HTR-8/SVneo (cell line): ENCODE measurements at regions not wholly inside any gene's neighbourhood (a gene's known extent, or its start where the extent isn't known, plus 50 kb on each side); places are given as distances from the start of the nearest gene placed in this dataset.
"Not testable (repeated sequence)": the region's sequence is repeated elsewhere in the genome, so short reads cannot be mapped to it uniquely, and the experiment has no call there.

Experiments used
- DNase-seq: peaks from one replicate; pipeline ENCODE4 v3.0.0; 2011; ENCODE audit warnings: low spot score, mixed read lengths; ENCODE audit not compliant: insufficient read length
- FAIRE-seq: peaks from 2 replicates; lab custom pipeline; 2011; peaks lifted over from hg19 to GRCh38; lab: Jason Lieb, UNC

DNA sequence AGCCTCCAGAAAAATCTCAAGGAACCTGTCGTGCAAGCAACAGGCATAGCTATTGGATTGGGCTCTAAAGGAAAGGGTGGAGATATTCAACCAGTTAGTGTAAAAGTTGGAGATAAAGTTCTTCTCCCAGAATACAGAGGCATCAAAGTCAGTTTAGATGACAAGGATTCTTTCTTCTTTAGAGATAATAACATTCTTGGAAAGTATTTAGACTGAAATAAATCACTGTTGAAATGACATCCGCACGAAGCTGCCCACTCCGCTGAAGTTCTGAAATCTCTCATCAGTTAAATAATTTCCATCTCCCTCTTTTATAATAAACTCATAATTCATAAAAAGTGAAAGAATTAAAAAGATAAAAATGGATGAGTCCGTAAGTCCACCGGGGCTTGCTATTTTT is 1354.9 kb upstream of the TMEM132C start:
- no peak for DNase-seq
- no peak for FAIRE-seq

DNA sequence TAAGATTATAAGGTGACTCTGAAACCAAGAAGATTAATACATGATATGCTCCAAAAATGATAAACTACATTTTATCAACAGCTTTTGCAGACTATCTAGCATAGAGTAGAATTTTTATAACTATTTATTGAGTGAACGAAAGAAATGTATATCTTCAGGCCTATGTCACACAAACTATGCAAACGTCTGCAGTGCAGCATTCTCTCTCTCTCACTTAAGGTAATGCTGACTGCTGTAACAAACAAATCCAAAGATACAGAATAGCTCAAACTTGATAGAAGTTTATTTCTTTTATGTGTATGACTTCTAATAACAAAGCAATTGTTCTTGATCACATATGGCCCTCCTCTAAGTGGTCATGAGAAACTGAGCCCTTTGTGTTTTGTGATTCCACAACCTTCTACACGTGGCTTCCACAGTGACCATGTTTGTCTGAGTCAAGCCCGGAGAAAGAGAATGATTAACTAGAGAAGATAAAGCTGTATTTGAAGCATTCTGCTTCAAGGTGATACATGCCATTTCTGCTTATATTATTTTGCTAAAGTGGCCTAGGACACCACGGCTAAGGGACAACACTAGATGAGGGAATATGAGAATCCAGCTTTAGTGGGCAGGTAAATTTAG is 1352.7 kb upstream of the TMEM132C start:
- no peak for FAIRE-seq
- no peak for DNase-seq

DNA sequence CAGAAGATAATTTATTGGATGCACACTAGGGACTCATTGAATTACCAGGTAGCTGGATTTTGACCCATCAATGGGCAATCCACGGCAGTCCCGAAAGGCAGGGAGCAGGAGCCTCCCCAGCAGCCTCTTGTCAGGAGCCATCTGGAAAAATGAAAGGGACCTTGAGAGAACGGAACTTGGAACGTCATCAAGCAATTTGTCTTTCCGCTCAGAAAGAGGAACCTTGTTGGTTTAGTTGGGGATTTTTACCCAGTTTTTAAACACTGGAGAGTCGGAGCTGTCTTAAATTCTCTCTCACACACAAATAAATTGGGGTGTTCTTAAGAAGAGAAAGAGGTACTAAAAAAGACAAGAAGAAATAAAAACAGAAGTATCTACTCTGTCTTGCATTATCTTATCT is 1351.7 kb upstream of the TMEM132C start:
- no peak for DNase-seq
- FAIRE-seq: no peak

DNA sequence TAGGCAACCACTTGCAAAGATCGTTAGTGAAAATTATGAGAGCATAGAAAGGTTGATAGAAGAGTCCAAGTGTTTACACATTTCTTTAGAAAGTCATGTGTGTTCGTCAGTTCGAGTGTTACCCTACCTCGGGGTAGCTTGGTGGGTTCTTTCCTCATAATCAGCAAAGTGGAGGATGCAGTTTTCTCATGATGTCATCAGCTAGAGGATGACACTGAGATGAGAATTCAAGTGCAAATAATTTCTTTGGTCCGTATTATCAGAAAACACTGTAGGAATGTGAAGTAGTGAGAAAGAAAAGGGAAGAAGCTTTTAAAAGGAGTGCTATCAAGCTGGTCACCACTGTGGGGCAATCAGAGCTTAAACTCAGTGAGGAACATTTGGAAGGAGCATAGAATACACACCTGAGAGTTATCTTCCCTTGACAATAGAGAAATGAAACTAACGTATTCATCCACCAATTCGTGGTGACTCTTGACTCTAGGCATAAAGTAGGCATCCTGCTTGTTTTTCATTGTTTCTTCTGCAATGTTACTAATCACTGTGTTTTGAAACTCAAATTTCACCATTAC is 1340.9 kb upstream of the TMEM132C start:
- FAIRE-seq: no peak
- DNase-seq: no peak

DNA sequence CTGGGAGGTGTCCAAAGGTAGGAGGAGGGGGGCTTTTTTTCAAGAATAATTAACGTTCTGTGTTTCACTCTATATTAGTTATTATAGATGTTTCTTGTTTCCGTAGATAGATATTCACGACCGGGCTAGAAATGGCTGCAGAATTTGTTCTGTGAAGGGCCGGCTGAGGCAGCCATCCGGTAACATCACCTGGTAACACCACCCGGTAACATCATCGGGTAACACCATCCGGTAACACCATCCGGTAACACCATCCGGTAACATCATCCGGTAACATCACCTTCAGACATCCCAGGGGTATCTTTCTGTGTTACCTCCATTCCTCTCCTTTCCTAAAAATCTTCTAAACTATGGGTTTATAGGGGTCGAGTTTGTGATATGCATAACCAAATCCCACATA is 1336.7 kb upstream of the TMEM132C start:
- FAIRE-seq (no peak), DNase-seq (no peak)

DNA sequence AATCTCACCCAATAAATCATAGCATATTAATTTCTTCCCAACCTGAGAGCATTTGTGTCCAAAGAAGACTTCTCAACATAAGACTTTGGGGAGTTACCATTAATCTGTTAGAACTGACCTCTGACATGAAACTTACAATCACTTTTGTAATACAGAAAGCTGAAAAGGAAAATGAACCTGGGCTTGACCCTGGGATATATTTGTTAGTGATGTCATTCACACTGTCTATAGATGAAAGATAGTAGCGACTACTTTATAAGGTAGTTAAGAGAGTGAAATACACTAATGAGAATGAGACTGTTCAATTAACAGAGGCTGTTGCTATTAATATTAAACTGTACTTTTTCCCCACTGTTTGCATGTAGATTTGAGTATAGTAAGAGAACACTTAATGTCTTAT is 1334.8 kb upstream of the TMEM132C start:
- FAIRE-seq (no peak), DNase-seq (no peak)

DNA sequence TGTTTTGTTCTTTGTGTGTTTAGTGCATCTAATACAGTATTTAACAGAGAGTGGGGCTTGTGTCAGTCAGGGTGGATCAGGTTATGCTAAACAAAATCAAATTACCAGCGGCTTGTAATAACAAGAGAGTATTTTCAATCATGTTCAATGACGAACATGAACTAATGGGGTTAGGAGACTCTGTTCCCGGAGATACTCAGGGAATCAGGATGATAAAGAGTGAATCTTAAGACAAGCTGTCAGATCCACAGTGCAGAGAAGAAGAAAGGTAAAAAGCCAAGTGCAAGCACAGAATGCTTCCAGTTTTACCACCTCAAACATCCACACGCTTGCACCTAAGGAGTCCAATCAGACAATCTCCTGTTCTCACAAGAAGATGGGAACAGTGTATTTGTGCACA is 1331.5 kb upstream of the TMEM132C start:
- DNase-seq: no peak
- no peak for FAIRE-seq

DNA sequence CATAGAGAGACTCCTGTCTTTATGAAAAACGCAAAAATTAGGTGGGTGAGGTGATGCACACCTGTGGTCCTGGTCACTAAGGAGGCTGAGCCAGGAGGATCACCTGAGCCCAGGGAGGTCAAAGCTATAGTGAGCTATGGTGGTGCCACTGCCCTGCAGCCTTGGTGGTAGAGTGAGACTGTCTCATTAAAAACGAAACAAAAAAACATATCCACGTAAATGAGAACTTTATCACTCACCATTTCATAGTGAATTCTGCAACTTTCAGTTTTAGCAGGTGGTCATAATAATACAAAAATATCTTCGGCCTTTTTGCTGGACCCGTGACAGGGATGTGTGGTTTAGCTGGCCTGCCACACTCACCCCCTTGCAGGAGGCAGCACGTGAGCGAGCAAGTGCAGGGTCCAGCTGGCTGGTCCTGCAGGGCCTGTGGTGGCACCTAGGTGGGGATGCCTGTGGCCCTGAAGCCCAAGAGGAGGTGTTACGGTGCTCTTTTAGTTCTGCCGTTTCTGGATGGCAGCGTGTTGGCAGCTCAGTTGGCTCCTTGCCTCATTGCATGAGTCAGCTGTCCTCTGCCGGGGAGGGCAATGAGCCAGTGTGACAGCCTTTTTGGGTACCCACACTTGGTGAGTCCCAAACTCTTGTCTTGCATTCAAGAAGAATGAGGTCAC is 1330.7 kb upstream of the TMEM132C start:
- no peak for DNase-seq
- no peak for FAIRE-seq

DNA sequence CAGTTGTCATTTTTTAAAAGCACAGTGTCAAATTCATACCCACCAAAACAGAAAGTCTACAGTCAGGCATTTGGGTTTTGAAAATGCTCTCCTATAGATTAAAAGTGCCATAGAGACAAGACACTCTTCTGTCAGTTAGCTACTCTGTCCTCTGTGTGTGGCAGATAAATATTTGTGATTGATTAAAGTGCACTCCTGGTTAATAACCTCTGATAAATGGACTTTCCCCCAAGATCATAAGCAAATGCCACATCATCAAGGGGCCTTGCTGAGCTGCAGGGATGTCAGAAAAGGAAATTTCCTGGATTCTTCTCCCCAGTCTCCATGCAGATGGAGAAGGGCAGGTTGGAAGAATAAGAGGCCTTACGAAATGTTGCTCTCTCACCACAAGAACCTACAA is 1329.5 kb upstream of the TMEM132C start:
- no peak for FAIRE-seq

DNA sequence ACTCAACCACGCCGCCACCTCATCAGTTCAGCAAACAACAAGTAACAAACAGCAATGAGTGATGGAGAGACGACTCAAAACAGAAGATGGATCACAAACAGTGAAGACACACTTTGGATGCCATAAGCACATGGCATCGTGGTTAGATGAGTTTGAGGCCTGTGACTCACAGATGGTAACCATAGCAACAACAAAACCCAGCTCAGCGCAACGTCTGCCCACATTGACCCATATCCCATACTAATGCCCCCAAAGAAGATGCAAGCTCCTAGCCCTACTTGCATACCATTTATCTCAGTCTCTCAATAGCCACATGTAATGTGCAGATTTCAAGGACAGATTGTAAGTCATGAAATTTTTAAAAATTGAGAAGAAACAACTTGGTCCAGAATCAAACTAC is 1322.3 kb upstream of the TMEM132C start:
- DNase-seq (no peak), FAIRE-seq (no peak)

More for the DNA sequence above, 1329.5 kb upstream of the TMEM132C start:
- DNase-seq: no peak

DNA sequence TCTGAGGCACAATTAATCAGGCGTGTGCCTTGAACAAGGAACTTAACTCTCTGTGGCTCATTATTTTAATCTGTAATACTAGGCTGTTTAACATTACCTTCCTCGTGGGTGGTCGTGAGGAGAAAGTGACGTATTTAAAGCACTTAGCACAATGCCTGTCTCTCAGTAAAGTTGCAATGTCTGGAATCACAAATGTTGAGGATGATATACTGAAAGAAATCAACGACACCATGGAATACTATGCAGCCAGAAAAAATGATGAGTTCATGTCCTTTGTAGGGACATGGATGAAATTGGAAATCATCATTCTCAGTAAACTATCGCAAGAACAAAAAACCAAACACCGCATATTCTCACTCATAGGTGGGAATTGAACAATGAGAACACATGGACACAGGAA is 1320.0 kb upstream of the TMEM132C start:
- not testable (repeated sequence) for FAIRE-seq, DNase-seq

DNA sequence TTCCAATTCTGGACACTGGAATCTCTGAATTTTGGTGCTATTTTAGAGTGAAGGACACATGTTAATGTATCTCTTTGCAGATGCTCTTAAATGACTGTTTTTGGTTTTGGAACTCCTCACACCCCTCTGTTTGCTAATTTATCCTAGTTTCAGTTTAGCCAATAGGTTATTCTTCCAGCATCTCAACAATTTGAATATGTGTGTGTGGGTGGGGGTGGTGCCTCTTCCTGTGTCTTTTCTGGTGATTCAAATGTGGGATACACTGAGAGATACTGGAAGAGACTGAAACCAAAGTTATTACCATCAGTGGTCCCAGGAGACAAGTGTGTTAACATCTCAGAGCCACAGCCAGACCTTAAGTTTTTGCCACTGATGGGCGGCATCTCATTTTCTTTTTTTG is 1317.4 kb upstream of the TMEM132C start:
- DNase-seq (no peak), FAIRE-seq (no peak)

DNA sequence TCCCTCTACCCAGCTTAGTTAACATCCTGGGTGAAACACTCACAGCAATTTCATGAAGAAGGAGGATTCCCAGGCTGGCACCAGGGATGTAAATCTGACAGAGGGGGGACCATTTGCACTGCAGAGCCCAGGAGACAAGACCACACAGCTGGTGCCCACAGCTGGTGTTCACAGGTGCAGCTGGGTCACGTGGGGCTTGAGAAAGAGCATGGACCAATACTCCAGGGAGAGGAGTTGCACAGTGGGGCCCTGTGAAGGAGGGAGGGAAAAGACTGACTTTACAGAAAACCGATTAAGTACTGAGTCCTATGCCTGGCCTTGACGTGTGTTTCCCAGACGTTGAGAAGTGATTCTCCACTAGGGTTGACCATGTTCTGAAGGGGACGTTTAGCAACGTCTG is 1316.7 kb upstream of the TMEM132C start:
- no peak for FAIRE-seq
- DNase-seq: no peak

DNA sequence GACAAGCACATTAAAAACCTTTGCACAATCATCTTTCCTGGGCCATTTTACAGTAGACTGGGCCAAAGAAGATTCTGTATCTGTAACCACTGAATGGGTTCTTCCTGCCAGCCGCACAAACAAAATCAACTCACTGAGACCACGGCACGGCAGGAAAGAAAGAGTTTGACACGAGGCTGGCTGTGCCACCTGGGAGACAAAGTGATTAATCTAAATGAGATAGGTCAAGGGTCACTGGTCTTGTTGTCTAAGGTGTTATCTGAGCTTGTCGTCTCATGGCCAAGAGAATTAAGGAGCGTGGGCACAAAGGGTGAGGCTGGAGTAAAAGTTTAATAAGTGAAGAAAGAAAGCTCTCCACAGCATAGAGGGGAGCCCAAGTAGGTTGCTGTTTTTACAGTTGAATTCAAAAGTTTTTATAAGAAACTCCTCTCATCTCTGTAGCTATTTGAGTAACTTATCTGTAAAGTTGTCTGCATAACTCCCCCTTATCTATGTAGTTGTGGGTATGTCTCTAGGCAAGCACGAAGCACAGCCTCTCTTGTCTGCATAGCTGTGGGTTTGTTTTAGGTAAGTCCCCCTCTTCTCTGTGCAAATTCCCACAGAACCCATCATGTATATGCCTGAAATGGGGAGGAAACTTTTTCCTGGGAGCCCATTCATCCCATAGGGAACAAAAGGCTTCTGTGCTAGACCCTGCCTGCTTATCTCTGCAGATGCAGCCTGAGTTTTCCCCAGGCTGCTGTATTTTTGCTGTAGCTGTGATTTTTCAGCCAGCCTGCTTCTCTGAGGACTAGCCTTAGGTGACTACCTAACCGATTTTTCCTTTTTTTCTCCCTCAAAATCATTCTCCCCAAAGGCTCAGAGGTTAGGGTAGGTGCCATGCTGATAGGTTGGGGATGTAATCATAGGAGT is 1314.6 kb upstream of the TMEM132C start:
- FAIRE-seq (no peak), DNase-seq (no peak)

DNA sequence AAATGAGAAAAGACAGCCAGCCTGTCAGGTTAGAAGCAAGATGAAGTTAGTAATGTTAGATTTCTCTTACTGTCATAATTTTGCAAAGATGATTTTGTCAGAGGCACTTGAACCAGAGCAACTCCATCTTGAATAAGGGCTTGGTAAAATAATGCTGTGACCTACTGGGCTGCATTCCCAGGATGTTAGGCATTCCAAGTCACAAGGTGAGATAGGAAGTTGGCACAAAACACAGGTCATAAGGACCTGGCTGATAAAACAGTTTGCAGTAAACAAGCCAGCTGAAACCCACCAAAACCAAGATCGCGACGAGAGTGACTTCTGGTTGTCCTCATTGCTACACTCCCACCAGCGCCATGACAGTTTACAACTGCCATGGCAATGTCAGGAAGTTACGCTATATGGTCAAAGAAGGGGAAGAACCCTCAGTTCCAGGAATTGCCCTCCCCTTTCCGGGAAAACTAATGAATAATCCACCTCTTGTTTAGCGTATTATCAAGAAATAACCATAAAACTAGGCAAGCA is 1313.5 kb upstream of the TMEM132C start:
- no peak for FAIRE-seq
- no peak for DNase-seq

DNA sequence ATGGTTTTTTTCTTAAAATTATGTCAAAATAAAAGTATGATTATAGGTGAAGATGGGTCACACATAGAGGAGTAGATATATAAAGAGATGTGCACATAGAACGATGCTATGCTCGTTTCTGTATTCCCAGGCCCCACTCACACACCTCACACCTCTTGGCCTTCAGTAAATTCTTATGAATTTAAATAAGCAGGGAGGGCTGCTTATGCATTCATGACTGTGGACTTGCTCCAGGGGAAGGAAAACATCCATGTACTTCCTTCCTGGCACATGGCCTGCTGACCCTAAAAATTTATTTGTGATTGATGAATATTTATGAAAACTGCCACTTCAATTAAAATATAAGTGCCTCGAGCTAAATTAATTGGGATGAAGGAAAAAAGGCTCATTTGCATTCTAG is 1306.7 kb upstream of the TMEM132C start:
- no peak for FAIRE-seq
- DNase-seq: no peak

DNA sequence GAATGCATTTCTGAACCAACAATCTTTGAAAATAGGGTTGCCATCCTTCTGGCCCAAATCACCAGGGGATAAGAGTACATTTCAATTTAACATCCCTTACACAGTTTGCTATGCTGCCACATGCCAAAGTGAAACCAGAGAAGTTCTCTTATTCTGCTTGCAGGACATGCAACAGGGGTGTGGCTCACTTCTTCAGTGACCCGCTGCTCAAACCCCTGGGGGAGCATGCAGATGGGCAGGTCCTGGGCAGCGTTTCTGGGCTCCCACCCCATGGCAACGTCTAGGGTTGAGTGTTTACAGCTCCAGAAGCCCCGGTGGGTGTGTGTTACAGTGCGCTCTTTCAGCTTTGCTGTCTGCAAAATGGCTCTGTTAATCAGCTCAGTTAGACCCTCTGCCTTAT is 1306.3 kb upstream of the TMEM132C start:
- DNase-seq (no peak), FAIRE-seq (no peak)

DNA sequence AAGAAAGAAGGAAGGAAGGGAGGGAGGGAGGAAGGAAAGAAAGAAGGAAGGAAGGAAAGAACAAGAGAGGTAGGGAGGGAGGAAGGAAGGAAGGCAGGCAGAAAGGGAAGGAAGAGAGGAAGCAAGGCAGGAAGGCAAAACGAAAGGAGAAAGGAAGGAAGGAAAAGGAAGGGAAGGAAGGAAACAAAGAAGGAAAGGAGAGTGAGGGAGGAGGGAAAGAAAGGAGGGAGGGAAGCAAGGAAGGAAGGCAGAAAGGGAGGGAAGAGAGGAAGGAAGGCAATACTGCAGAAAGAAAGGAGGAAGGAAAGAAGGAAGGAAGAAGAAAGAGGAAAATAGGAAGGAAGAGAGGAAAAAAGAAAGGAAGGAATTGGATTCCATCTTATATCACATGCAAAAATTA is 1303.1 kb upstream of the TMEM132C start:
- FAIRE-seq: no peak
- no peak for DNase-seq

DNA sequence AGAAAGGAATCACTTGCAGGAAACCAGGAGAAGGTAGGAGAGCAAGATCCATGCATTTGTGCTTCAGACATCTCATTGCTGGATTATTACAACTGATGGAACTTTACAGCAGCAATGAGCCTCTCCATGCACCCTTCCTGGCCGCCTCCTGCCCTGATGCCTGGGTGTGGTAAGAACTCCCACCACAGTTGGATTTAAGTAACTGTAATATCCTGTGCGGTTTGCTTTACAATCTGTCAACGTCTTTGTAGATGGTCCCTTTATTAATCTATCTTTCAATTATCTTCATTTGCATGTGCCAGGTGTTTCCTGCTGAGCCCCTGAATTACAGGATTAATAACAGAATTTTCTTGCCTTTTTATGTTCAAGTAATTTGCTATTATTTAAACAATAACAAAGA is 1300.5 kb upstream of the TMEM132C start:
- DNase-seq: no peak
- FAIRE-seq: no peak

DNA sequence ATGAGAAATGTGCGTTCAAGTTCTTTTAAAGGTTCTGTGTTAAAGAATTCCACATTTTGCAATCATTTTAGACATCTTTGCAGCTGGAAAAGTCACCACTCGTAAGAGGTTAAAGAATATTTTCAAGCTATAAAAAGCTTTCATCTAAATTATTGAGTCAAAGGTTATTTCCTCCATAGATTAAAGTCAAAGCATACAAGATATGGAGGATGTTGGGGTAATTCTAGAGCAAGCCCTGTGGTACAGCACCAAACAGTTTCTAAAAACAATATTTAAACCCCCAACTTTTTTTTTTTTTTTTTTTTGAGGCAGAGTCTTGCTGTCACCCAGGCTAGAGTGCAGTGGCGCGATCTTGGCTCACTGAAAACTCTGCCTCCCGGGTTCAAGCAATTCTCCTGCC is 1299.8 kb upstream of the TMEM132C start:
- FAIRE-seq: no peak
- no peak for DNase-seq

DNA sequence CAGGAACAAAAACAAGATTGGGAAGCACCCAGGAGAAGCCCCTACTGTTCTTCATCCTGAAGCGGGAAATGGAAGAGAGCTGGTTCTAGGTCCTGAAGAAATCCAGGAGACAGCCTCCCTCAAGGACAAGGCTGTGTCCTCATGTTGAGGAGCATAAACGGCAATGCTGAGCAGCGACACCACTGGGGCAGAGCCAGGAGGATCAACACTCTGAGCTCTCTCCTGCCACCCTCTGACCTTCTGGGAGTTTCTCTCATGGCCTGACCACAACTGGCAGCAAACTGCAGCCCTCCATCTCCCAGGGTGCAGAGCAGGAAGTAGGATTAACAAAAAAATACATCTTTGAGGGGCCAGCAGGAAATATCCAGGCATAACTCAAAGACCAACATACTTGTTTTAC is 1292.2 kb upstream of the TMEM132C start:
- FAIRE-seq (no peak), DNase-seq (no peak)
